HepG2 (cell line): ENCODE measurements at regions not wholly inside any gene's neighbourhood (a gene's known extent, or its start where the extent isn't known, plus 50 kb on each side); places are given as distances from the start of the nearest gene placed in this dataset.

Experiments
- ATAC-seq: fragments of 200-7000 bp; cut with Tn5 transposase; 3 replicates; pipeline ENCODE4 v1.9.1; 2020; ENCODE audit warnings: mild to moderate bottlenecking, moderate library complexity
- BruUV-seq: library from RNA; stranded (reverse); fragments of 400-500 nt; replicated peaks from 2 replicates; lab custom pipeline; 2021; lab: Mats Ljungman, UMichigan
- CTCF ChIA-PET: fragments of 300-600 bp; formaldehyde crosslinking; extraction: SDS; loops from one replicate; lab custom pipeline; 2021; ENCODE audit warnings: low total read pairs, inconsistent platforms, low intra/inter-chr PET ratio; lab: Yijun Ruan, JAX
- POLR2A ChIA-PET: fragments of 350-600 bp; sonication (Branson Sonifier 250); formaldehyde crosslinking; loops from one replicate; lab custom pipeline; 2020; ENCODE audit warnings: antibody characterized with exemption, inconsistent platforms; lab: Yijun Ruan, JAX
- DNase-seq: peaks from one replicate; pipeline ENCODE4 v3.0.0-alpha.2; 2015; ENCODE audit warnings: low spot score
- FAIRE-seq: peaks from 3 replicates; lab custom pipeline; 2011; peaks lifted over from hg19 to GRCh38; lab: Jason Lieb, UNC
- H2AFZ ChIP-seq: one replicate; pipeline ENCODE4 v1.6.1; 2011; ENCODE audit warnings: low read length, inconsistent platforms
- H3K27ac ChIP-seq: fragments of 300-600 bp; 3 replicates; pipeline ENCODE4 v1.8.0; 2011; ENCODE audit warnings: mixed run types, mild to moderate bottlenecking, mixed read lengths, low read length, inconsistent platforms; ENCODE audit not compliant: insufficient read depth; ENCODE audit errors: extremely low read length
- H3K27me3 ChIP-seq, 2 experiments: fragments of 200-600 bp in 1 of 2; 2 replicates in 1 of 2; 3 replicates in 1 of 2; pipeline versions ENCODE4 v1.6.0 to v1.8.0; 2011; ENCODE audit warnings: low read length in 2 of 2, mild to moderate bottlenecking in 2 of 2, moderate library complexity in 2 of 2, inconsistent platforms in 1 of 2; ENCODE audit not compliant: insufficient read depth in 2 of 2, control insufficient read depth in 1 of 2
- H3K36me3 ChIP-seq, 2 experiments: fragments of 200-600 bp in 1 of 2; replicated peaks in 1 of 2; 2 replicates in 1 of 2; 3 replicates in 1 of 2; pipeline versions ENCODE4 v1.5.1 to v1.8.0; 2011; ENCODE audit warnings: low read length in 2 of 2, inconsistent platforms in 1 of 2; ENCODE audit not compliant: insufficient read depth in 2 of 2, control insufficient read depth in 1 of 2
- H3K4me1 ChIP-seq: 2 replicates; pipeline ENCODE4 v1.5.1; 2012; ENCODE audit warnings: low read length, inconsistent platforms; ENCODE audit not compliant: insufficient read depth
- H3K4me2 ChIP-seq: 2 replicates; pipeline ENCODE4 v1.6.0; 2011; ENCODE audit warnings: low read depth, low read length, inconsistent platforms
- H3K4me3 ChIP-seq, 3 experiments: fragments of 200-600 bp in 1 of 3; sonication (generic), shearing (Covaris generic) in 1 of 3; replicated peaks in 1 of 3; 2 replicates each; pipeline ENCODE4 v1.5.1; 2011 to 2016; ENCODE audit warnings: low read length in 3 of 3, inconsistent platforms in 2 of 3, low read depth in 2 of 3, mild to moderate bottlenecking in 2 of 3, control low read depth in 1 of 3, mixed read lengths in 1 of 3; ENCODE audit not compliant: insufficient read depth in 1 of 3
- H3K79me2 ChIP-seq: one replicate; pipeline ENCODE4 v1.6.1; 2011; ENCODE audit warnings: low read length, inconsistent platforms; ENCODE audit not compliant: insufficient read depth
- H3K9ac ChIP-seq: 2 replicates; pipeline ENCODE4 v1.6.0; 2011; ENCODE audit warnings: mild to moderate bottlenecking, low read depth, low read length, inconsistent platforms; ENCODE audit not compliant: insufficient read depth
- H3K9me3 ChIP-seq: 2 replicates; pipeline ENCODE4 v1.5.1; 2012; ENCODE audit warnings: mild to moderate bottlenecking, low read length
- H4K20me1 ChIP-seq: 2 replicates; pipeline ENCODE4 v1.6.0; 2011; ENCODE audit warnings: inconsistent platforms, mild to moderate bottlenecking, low read length, moderate library complexity; ENCODE audit not compliant: insufficient read depth
- ARID2 ChIP-seq: sonication (generic); formaldehyde crosslinking; IDR thresholded peaks from 2 replicates; pipeline ENCODE4 v1.8.1; 2022; ENCODE audit warnings: mild to moderate bottlenecking, missing genetic modification reagents, borderline replicate concordance
- DBP ChIP-seq: sonication (generic); formaldehyde crosslinking; IDR thresholded peaks from 2 replicates; pipeline ENCODE4 v1.4.0; 2020; ENCODE audit warnings: missing genetic modification reagents; ENCODE audit errors: not compliant biosample characterization
- EED ChIP-seq: sonication (generic); formaldehyde crosslinking; IDR thresholded peaks from 2 replicates; pipeline ENCODE4 v1.5.0; 2020; ENCODE audit warnings: mild to moderate bottlenecking, missing genetic modification reagents
- ELF3 ChIP-seq: IDR thresholded peaks from 2 replicates; pipeline ENCODE4 v1.6.1; 2016; ENCODE audit warnings: missing genetic modification reagents, missing compliant biosample characterization
- ETV5 ChIP-seq: IDR thresholded peaks from 2 replicates; pipeline ENCODE4 v1.6.1; 2018; ENCODE audit warnings: missing biosample characterization, missing genetic modification reagents, inconsistent platforms, borderline replicate concordance
- FOXP1 ChIP-seq, 2 experiments: fragments of 450-650 bp in 1 of 2; IDR thresholded peaks; 2 replicates each; pipeline ENCODE4 v1.6.1; 2017 to 2018; ENCODE audit warnings: antibody characterized with exemption in 1 of 2
- HHEX ChIP-seq: IDR thresholded peaks from 2 replicates; pipeline ENCODE4 v1.6.1; 2016; ENCODE audit warnings: control low read depth
- KDM4B ChIP-seq: sonication (generic); formaldehyde crosslinking; IDR thresholded peaks from 2 replicates; pipeline ENCODE4 v1.4.0; 2020; ENCODE audit warnings: missing genetic modification reagents
- KLF13 ChIP-seq: sonication (generic); formaldehyde crosslinking; IDR thresholded peaks from 2 replicates; pipeline ENCODE4 v1.4.0; 2020; ENCODE audit warnings: mild to moderate bottlenecking, missing genetic modification reagents
- NFKB2 ChIP-seq: sonication (generic); formaldehyde crosslinking; IDR thresholded peaks from 2 replicates; pipeline ENCODE4 v1.4.0; 2020; ENCODE audit warnings: missing genetic modification reagents, borderline replicate concordance
- POLR2A ChIP-seq, 2 experiments: IDR thresholded peaks; 2 replicates each; pipeline ENCODE4 v1.6.1; 2011; ENCODE audit warnings: low read depth in 2 of 2, low read length in 2 of 2, mild to moderate bottlenecking in 1 of 2, moderate library complexity in 1 of 2; ENCODE audit not compliant: insufficient read depth in 1 of 2
- PRMT3 ChIP-seq: sonication (generic); formaldehyde crosslinking; IDR thresholded peaks from 2 replicates; pipeline ENCODE4 v1.8.1; 2022; ENCODE audit warnings: low read depth, mild to moderate bottlenecking, moderate library complexity, missing genetic modification reagents, borderline replicate concordance
- RBFOX2 ChIP-seq: fragments of 200-400 bp; formaldehyde crosslinking; IDR thresholded peaks from 2 replicates; pipeline ENCODE4 v1.6.1; 2017; ENCODE audit warnings: low read depth, mild to moderate bottlenecking, low read length
- SMAD9 ChIP-seq: sonication (generic); formaldehyde crosslinking; IDR thresholded peaks from 2 replicates; pipeline ENCODE4 v1.5.1; 2020; ENCODE audit warnings: mild to moderate bottlenecking, missing genetic modification reagents
- SP140L ChIP-seq: sonication (generic); formaldehyde crosslinking; IDR thresholded peaks from 2 replicates; pipeline ENCODE4 v1.4.0; 2020; ENCODE audit warnings: missing genetic modification reagents, borderline replicate concordance
- YEATS4 ChIP-seq: sonication (generic); formaldehyde crosslinking; IDR thresholded peaks from 2 replicates; pipeline ENCODE4 v1.4.0; 2020; ENCODE audit warnings: missing genetic modification reagents, borderline replicate concordance
- ZFP37 ChIP-seq: sonication (generic); formaldehyde crosslinking; IDR thresholded peaks from 2 replicates; pipeline ENCODE4 v1.4.0; 2020; ENCODE audit warnings: missing genetic modification reagents, borderline replicate concordance
- ZNF18 ChIP-seq: sonication (generic); formaldehyde crosslinking; IDR thresholded peaks from 2 replicates; pipeline ENCODE4 v1.8.0; 2022; ENCODE audit warnings: mild to moderate bottlenecking, missing genetic modification reagents; ENCODE audit not compliant: insufficient replicate concordance
- ZNF501 ChIP-seq: sonication (generic); formaldehyde crosslinking; IDR thresholded peaks from 2 replicates; pipeline ENCODE4 v1.5.1; 2020; ENCODE audit warnings: mild to moderate bottlenecking, moderate library complexity, missing genetic modification reagents
- ZNF589 ChIP-seq: sonication (generic); formaldehyde crosslinking; conservative IDR thresholded peaks from 2 replicates; pipeline ENCODE4 v1.8.0; 2022; ENCODE audit warnings: mild to moderate bottlenecking, moderate library complexity, missing genetic modification reagents
- ZNF703 ChIP-seq: sonication (generic); formaldehyde crosslinking; IDR thresholded peaks from 2 replicates; pipeline ENCODE4 v1.5.1; 2020; ENCODE audit warnings: missing genetic modification reagents, mild to moderate bottlenecking, moderate library complexity, borderline replicate concordance
- ZSCAN20 ChIP-seq: sonication (generic); formaldehyde crosslinking; IDR thresholded peaks from 2 replicates; pipeline ENCODE4 v1.4.0; 2020; ENCODE audit warnings: missing genetic modification reagents, mild to moderate bottlenecking, borderline replicate concordance
- ZZZ3 ChIP-seq: sonication (generic); formaldehyde crosslinking; IDR thresholded peaks from 2 replicates; pipeline ENCODE4 v1.4.0; 2020; ENCODE audit warnings: missing genetic modification reagents, mild to moderate bottlenecking, borderline replicate concordance
- WGBS: methylation state at CpG from one replicate; pipeline ENCODE4 v1.1.6; 2017; ENCODE audit warnings: low lambda C conversion rate; 5-methylcytosine and 5-hydroxymethylcytosine counted together
- in situ Hi-C: cut with HindIII; loops from 2 replicates; pipeline ENCODE4 v1.10.0; 2017; ENCODE audit warnings: low pct_unique_long_range_greater_than_20kb; ENCODE audit not compliant: extremely low pct_ligation_motif_present
- intact Hi-C: fragments of 100-400 bp; cut with micrococcal nuclease; formaldehyde crosslinking; loops from one replicate; pipeline ENCODE4 v1.10.0; 2022; ENCODE audit not compliant: unreplicated experiment

GRCh38 chrX:132561974-132562373 is 73.1 kb upstream of the MBNL3 start:
- Histone ChIP-seq H3K4me1 (peaks cover 24% of the 10 kb centered on the region), H3K79me2 (no peaks in the 10 kb centered on the region), H3K27me3 (no peaks in the 10 kb centered on the region), H4K20me1 (no peaks in the 10 kb centered on the region), H3K9me3 (no peaks in the 10 kb centered on the region), H3K27ac (no peak overlapping the region), H3K9ac (no peak overlapping the region), H3K4me2 (no peak overlapping the region), H3K4me3 (no peak overlapping the region), H3K36me3 (no peaks in the 10 kb centered on the region), H2AFZ (no peak overlapping the region)
- no peak for FAIRE-seq
- in situ Hi-C loops (no loop called here), intact Hi-C loops (no loop called here)
- WGBS, result 10% methylated on average over 1 of the region's 1 CpG
- no TSS peak for BruUV-seq
- ChIA-PET POLR2A (no interaction called here), CTCF (no interaction called here)
- no peak for ATAC-seq
- DNase-seq, result peak; percentile 52
- TF ChIP-seq ELF3 (CRISPR knock-in tag), result peak; percentile 35; the same call in 1 of the 2 replicates
- no peak for TF ChIP-seq RBFOX2
- no peak for TF ChIP-seq SMAD9 (CRISPR knock-in tag)
- no peak for TF ChIP-seq FOXP1 (IDR thresholded peaks at IDR 0.05)
- TF ChIP-seq FOXP1 (CRISPR knock-in tag; IDR thresholded peaks at IDR 0.05), result peak; percentile 54; the same call in 1 of the 2 replicates
- no peak for TF ChIP-seq ZFP37 (CRISPR knock-in tag)
- no peak for TF ChIP-seq KDM4B
- TF ChIP-seq NFKB2 (CRISPR knock-in tag), result no peak
- TF ChIP-seq ZNF18, result no peak
- TF ChIP-seq ZNF589, result no peak
- peak; percentile 29; the same call in 1 of the 2 replicates for TF ChIP-seq ETV5 (CRISPR knock-in tag)
- no peak for TF ChIP-seq SP140L (CRISPR knock-in tag)
- TF ChIP-seq ZSCAN20 (CRISPR knock-in tag), result no peak
- TF ChIP-seq POLR2A (IDR thresholded peaks at IDR 0.05; ENCODE audit: insufficient read depth in 1 of 2, low read depth in 2 of 2, low read length in 2 of 2), result no peak
- no peak for TF ChIP-seq ZZZ3 (CRISPR knock-in tag)
- TF ChIP-seq ZNF501 (CRISPR knock-in tag), result no peak
- TF ChIP-seq EED (CRISPR knock-in tag), result no peak
- no peak for TF ChIP-seq ZNF703
- no peak for TF ChIP-seq HHEX (CRISPR knock-in tag)
- TF ChIP-seq KLF13 (CRISPR knock-in tag), result no peak
- no peak for TF ChIP-seq DBP (CRISPR knock-in tag)
- no peak for TF ChIP-seq YEATS4 (CRISPR knock-in tag)
- no peak for TF ChIP-seq ARID2
- TF ChIP-seq PRMT3 (CRISPR knock-in tag), result no peak
